SH-SY5Y (cell line): ENCODE measurements at regions not wholly inside any gene's neighbourhood (a gene's known extent, or its start where the extent isn't known, plus 50 kb on each side); places are given as distances from the start of the nearest gene placed in this dataset.

Experiments used
- GATA2 ChIP-seq: IDR thresholded peaks from 2 replicates; pipeline ENCODE4 v1.6.1; 2011; ENCODE audit warnings: mild to moderate bottlenecking, low read depth, low read length
- GATA3 ChIP-seq: IDR thresholded peaks from 2 replicates; pipeline ENCODE4 v1.6.1; 2011; ENCODE audit warnings: low read depth, mild to moderate bottlenecking, low read length, moderate library complexity

DNA sequence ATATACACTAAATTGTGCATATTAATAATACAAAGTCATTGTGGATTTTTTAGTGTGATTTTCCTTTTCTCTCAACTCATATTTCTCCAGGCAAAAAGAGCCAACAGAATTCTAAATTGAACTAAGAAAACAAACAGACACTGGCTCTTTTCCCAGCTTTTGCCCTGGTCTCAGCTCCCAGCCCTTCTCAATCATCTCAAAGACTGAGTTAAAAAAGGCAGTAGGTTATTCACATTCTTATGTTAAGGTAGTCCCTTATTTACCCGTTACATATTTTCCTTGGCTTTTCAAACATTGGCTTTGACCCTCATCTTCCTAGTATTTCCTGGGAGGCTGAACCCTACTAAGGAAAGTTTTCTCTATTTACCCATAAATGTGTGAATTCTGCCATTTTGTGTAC lies 753.6 kb downstream of the LIG4 start:
- TF ChIP-seq GATA2 (no peak), GATA3 (no peak)
